HEK293 (cell line): ENCODE measurements at regions not wholly inside any gene's neighbourhood (a gene's known extent, or its start where the extent isn't known, plus 50 kb on each side); places are given as distances from the start of the nearest gene placed in this dataset.

Source experiments
- CTCF ChIA-PET: fragments of 350-600 bp; formaldehyde crosslinking; extraction: SDS; loops from one replicate; lab custom pipeline; 2021; ENCODE audit warnings: antibody characterized with exemption; lab: Yijun Ruan, JAX
- POLR2A ChIA-PET: fragments of 300-600 bp; formaldehyde crosslinking; extraction: SDS; loops from one replicate; lab custom pipeline; 2020; ENCODE audit warnings: antibody characterized with exemption, inconsistent platforms; lab: Yijun Ruan, JAX
- H3K27ac ChIP-seq: fragments of 200-500 bp; sonication (Bioruptor generic); 2 replicates; pipeline ENCODE4 v1.5.1; 2014; ENCODE audit warnings: low read depth, low read length, control low read depth, inconsistent platforms; ENCODE audit errors: extremely low read depth
- H3K36me3 ChIP-seq, 2 experiments: fragments of 200-500 bp in 1 of 2; sonication (Bioruptor generic) in 1 of 2; 1 replicate in 1 of 2; 2 replicates in 1 of 2; pipeline ENCODE4 v1.5.1; 2014 to 2017; ENCODE audit warnings: inconsistent platforms in 2 of 2, low read length in 2 of 2; ENCODE audit not compliant: control insufficient read depth in 2 of 2, insufficient read depth in 1 of 2
- H3K4me1 ChIP-seq: fragments of 200-500 bp; sonication (Bioruptor generic); 2 replicates; pipeline ENCODE4 v1.5.1; 2014; ENCODE audit warnings: mild to moderate bottlenecking, low read length, inconsistent platforms; ENCODE audit not compliant: control insufficient read depth, insufficient read depth
- H3K4me3 ChIP-seq: 2 replicates; pipeline ENCODE4 v1.5.1; 2011; ENCODE audit warnings: low read depth, mild to moderate bottlenecking, control low read depth, low read length, moderate library complexity
- H3K9me3 ChIP-seq: fragments of 200-500 bp; sonication (Bioruptor generic); 2 replicates; pipeline ENCODE4 v1.5.1; 2014; ENCODE audit warnings: low read depth, low read length, inconsistent platforms; ENCODE audit not compliant: control insufficient read depth, insufficient read depth
- BCL11B ChIP-seq: fragments of 450-650 bp; formaldehyde crosslinking; IDR thresholded peaks from 2 replicates; pipeline ENCODE4 v1.5.1; 2016; ENCODE audit warnings: low read depth, missing biosample characterization, missing genetic modification characterization
- GLIS1 ChIP-seq: fragments of 450-650 bp; formaldehyde crosslinking; IDR thresholded peaks from 2 replicates; pipeline ENCODE4 v1.5.1; 2016; ENCODE audit warnings: missing biosample characterization, missing genetic modification characterization
- PBX3 ChIP-seq: sonication (generic); formaldehyde crosslinking; IDR thresholded peaks from 2 replicates; pipeline ENCODE4 v1.8.1; 2022; ENCODE audit warnings: mild to moderate bottlenecking, moderate library complexity, missing genetic modification reagents
- PRDM2 ChIP-seq: fragments of 450-650 bp; formaldehyde crosslinking; IDR thresholded peaks from 2 replicates; pipeline ENCODE4 v1.5.1; 2016; ENCODE audit warnings: missing biosample characterization, missing genetic modification characterization, borderline replicate concordance
- WT1 ChIP-seq: fragments of 450-650 bp; formaldehyde crosslinking; IDR thresholded peaks from 2 replicates; pipeline ENCODE4 v1.5.1; 2016; ENCODE audit warnings: missing biosample characterization, missing genetic modification characterization
- ZBTB1 ChIP-seq: fragments of 450-650 bp; formaldehyde crosslinking; IDR thresholded peaks from 2 replicates; pipeline ENCODE4 v1.5.1; 2016; ENCODE audit warnings: missing biosample characterization, missing genetic modification characterization
- ZBTB11 ChIP-seq: fragments of 450-650 bp; formaldehyde crosslinking; conservative IDR thresholded peaks from 2 replicates; pipeline ENCODE4 v1.5.1; 2016; ENCODE audit warnings: low read depth, missing biosample characterization, missing genetic modification characterization
- ZBTB8A ChIP-seq: fragments of 450-650 bp; formaldehyde crosslinking; IDR thresholded peaks from 2 replicates; pipeline ENCODE4 v1.5.1; 2016; ENCODE audit warnings: missing biosample characterization, missing genetic modification characterization
- ZFP37 ChIP-seq: fragments of 450-650 bp; formaldehyde crosslinking; IDR thresholded peaks from 2 replicates; pipeline ENCODE4 v1.5.1; 2016; ENCODE audit warnings: missing biosample characterization, missing genetic modification characterization
- ZNF157 ChIP-seq: fragments of 450-650 bp; formaldehyde crosslinking; IDR thresholded peaks from 2 replicates; pipeline ENCODE4 v1.5.1; 2016; ENCODE audit warnings: missing biosample characterization, missing genetic modification characterization
- ZNF174 ChIP-seq: fragments of 450-650 bp; formaldehyde crosslinking; IDR thresholded peaks from 2 replicates; pipeline ENCODE4 v1.5.0; 2017; ENCODE audit warnings: missing biosample characterization, mild to moderate bottlenecking, missing genetic modification characterization
- ZNF18 ChIP-seq: fragments of 450-650 bp; formaldehyde crosslinking; IDR thresholded peaks from 2 replicates; pipeline ENCODE4 v1.5.1; 2016; ENCODE audit warnings: missing biosample characterization, missing genetic modification characterization
- ZNF19 ChIP-seq: fragments of 450-650 bp; formaldehyde crosslinking; IDR thresholded peaks from 2 replicates; pipeline ENCODE4; 2016; ENCODE audit warnings: missing biosample characterization, missing genetic modification characterization, low read depth
- ZNF202 ChIP-seq: fragments of 450-650 bp; formaldehyde crosslinking; IDR thresholded peaks from 2 replicates; pipeline ENCODE4 v1.5.1; 2016; ENCODE audit warnings: missing biosample characterization, missing genetic modification characterization, borderline replicate concordance
- ZNF223 ChIP-seq: fragments of 450-650 bp; formaldehyde crosslinking; IDR thresholded peaks from 2 replicates; pipeline ENCODE4 v1.5.1; 2016; ENCODE audit warnings: missing biosample characterization, missing genetic modification characterization
- ZNF24 ChIP-seq: fragments of 450-650 bp; formaldehyde crosslinking; IDR thresholded peaks from 2 replicates; pipeline ENCODE4 v1.5.1; 2016; ENCODE audit warnings: missing biosample characterization, missing genetic modification characterization
- ZNF302 ChIP-seq: fragments of 450-650 bp; formaldehyde crosslinking; IDR thresholded peaks from 2 replicates; pipeline ENCODE4 v1.5.1; 2016; ENCODE audit warnings: missing biosample characterization, missing genetic modification characterization, low read depth
- ZNF426 ChIP-seq: fragments of 450-650 bp; formaldehyde crosslinking; IDR thresholded peaks from 2 replicates; pipeline ENCODE4 v1.5.1; 2017; ENCODE audit warnings: missing biosample characterization, missing genetic modification characterization, mild to moderate bottlenecking, inconsistent platforms, moderate library complexity
- ZNF514 ChIP-seq: fragments of 450-650 bp; formaldehyde crosslinking; IDR thresholded peaks from 2 replicates; pipeline ENCODE4 v1.5.1; 2016; ENCODE audit warnings: missing biosample characterization, missing genetic modification characterization
- ZNF544 ChIP-seq: fragments of 450-650 bp; formaldehyde crosslinking; IDR thresholded peaks from 2 replicates; pipeline ENCODE4 v1.5.0; 2017; ENCODE audit warnings: missing biosample characterization, missing genetic modification characterization
- ZNF664 ChIP-seq: fragments of 450-650 bp; formaldehyde crosslinking; IDR thresholded peaks from 2 replicates; pipeline ENCODE4 v1.5.1; 2016; ENCODE audit warnings: missing biosample characterization, missing genetic modification characterization
- ZNF704 ChIP-seq: fragments of 450-650 bp; formaldehyde crosslinking; IDR thresholded peaks from 2 replicates; pipeline ENCODE4 v1.5.1; 2016; ENCODE audit warnings: missing biosample characterization, missing genetic modification characterization
- ZSCAN30 ChIP-seq: fragments of 450-650 bp; IDR thresholded peaks from 2 replicates; pipeline ENCODE4 v1.5.1; 2018; ENCODE audit warnings: missing biosample characterization, mild to moderate bottlenecking, missing genetic modification characterization, moderate library complexity

- ChIA-PET POLR2A (no interaction called here), CTCF (no interaction called here)
- TF ChIP-seq ZBTB1: no peak
- TF ChIP-seq ZNF202 (tag by site-specific recombination): no peak
- TF ChIP-seq ZNF223 (tag by site-specific recombination): no peak
- no peak for TF ChIP-seq ZNF426 (tag by site-specific recombination)
- TF ChIP-seq ZNF544 (tag by site-specific recombination): no peak
- TF ChIP-seq ZNF157 (tag by site-specific recombination): no peak
- no peak for TF ChIP-seq GLIS1 (tag by site-specific recombination)
- no peak for TF ChIP-seq ZBTB11
- no peak for TF ChIP-seq ZNF24 (tag by site-specific recombination)
- no peak for TF ChIP-seq ZNF514 (tag by site-specific recombination)
- TF ChIP-seq ZNF18 (tag by site-specific recombination): no peak
- no peak for TF ChIP-seq ZNF174 (tag by site-specific recombination)
- TF ChIP-seq ZNF704 (tag by site-specific recombination): no peak
- TF ChIP-seq ZNF302: no peak
- TF ChIP-seq ZFP37 (tag by site-specific recombination): no peak
- no peak for TF ChIP-seq PBX3 (CRISPR knock-in tag)
- no peak overlapping the region for H3K27ac ChIP-seq
- no peaks in the 10 kb centered on the region for H3K9me3 ChIP-seq
- H3K4me3 ChIP-seq: no peak overlapping the region
- H3K36me3 ChIP-seq: no peaks in the 10 kb centered on the region
- H3K4me1 ChIP-seq: peaks cover 9% of the 10 kb centered on the region; the same call in 1 of the 2 replicates
These were observed 120.9 kb upstream of the NOCT start for GRCh38 chr4:138894709-138895108.

- no peaks in the 10 kb centered on the region for H3K36me3 ChIP-seq
- CTCF ChIA-PET: no interaction called here
- POLR2A ChIA-PET: no interaction called here
- TF ChIP-seq BCL11B (tag by site-specific recombination) (no peak), ZNF664 (tag by site-specific recombination) (no peak), PRDM2 (tag by site-specific recombination) (no peak), WT1 (no peak), ZSCAN30 (tag by site-specific recombination) (no peak), ZBTB8A (tag by site-specific recombination) (no peak), ZNF19 (no peak)
These were observed 121.6 kb upstream of the NOCT start for GRCh38 chr4:138894011-138894410.

More at GRCh38 chr4:138894011-138894410, 121.6 kb upstream of the NOCT start:
- H3K4me1 ChIP-seq: peaks cover 9% of the 10 kb centered on the region; the same call in 1 of the 2 replicates
- no peaks in the 10 kb centered on the region for H3K9me3 ChIP-seq
- no peak overlapping the region for H3K4me3 ChIP-seq
- no peak overlapping the region for H3K27ac ChIP-seq
